T-helper 1 cell treated with Interleukin-12 subunit alpha and Interleukin-12 subunit beta and Interleukin-4 antibody, amounts not matched to agents 30 μg/mL and 1 μg/mL, for 36 hours (primary cell): ENCODE measurements at regions not wholly inside any gene's neighbourhood (a gene's known extent, or its start where the extent isn't known, plus 50 kb on each side); places are given as distances from the start of the nearest gene placed in this dataset.
A peak's percentile ranks its signal among the peaks of the same experiment; 100 is the strongest.
"Not testable (repeated sequence)": the region's sequence is repeated elsewhere in the genome, so short reads cannot be mapped to it uniquely, and the experiment has no call there.

Experiments
- H3K27ac Mint-ChIP-seq: one replicate; pipeline ENCODE4 v1.8.0; 2021; ENCODE audit warnings: mild to moderate bottlenecking, mixed read lengths
- H3K27me3 Mint-ChIP-seq: one replicate; pipeline ENCODE4 v1.8.0; 2021; ENCODE audit warnings: low read depth, mixed read lengths
- H3K36me3 Mint-ChIP-seq: one replicate; pipeline ENCODE4 v1.8.0; 2021; ENCODE audit warnings: low read depth, mixed read lengths
- H3K4me1 Mint-ChIP-seq: one replicate; pipeline ENCODE4 v1.8.0; 2021; ENCODE audit warnings: low read depth, mixed read lengths
- H3K4me3 Mint-ChIP-seq: one replicate; pipeline ENCODE4 v1.8.0; 2021; ENCODE audit warnings: mild to moderate bottlenecking, moderate library complexity, mixed read lengths
- H3K9me3 Mint-ChIP-seq: one replicate; pipeline ENCODE4 v1.8.0; 2021; ENCODE audit warnings: mixed read lengths

DNA sequence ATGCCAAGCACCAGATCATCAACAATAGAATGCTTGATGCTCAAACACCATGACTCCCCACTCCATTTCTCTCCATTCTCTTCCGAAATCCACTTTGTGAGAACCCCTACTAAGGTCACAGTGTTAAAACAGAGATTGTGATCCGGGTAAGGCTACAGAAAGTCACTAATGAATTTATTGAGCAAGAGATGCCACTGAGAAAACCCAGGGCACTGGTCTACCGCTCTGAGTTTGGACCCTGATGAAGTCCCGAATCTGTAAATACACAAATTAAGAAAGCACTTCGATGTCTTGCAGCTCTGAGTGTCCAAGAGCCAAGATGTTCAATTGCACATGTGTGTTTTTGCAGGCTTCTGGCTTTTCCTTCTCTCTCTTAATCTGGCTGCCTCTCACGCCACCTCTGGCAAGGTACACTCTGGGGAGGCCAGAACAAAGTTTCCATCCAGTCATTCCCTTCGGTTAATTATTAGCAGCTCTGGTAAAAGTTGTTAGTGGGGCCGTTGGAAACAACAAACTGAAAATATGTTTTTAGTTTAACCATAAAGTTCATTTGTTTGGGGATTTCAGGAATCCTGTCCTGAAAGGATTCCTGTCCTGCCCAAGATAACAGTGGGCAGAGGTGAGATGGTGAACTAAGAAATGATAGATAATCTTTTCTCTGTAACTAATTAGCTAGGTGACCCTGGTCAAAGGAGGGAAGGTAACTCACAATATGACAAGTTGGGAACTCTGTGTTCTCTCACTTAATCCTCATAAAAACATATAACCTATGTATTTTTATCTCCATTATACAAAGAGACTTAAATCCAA lies 75.4 kb downstream of the BTG1 start:
- Mint-ChIP-seq H3K4me1 (peaks cover 8% of the 10 kb centered on the region), H3K4me3 (no peak overlapping the region), H3K36me3 (no peaks in the 10 kb centered on the region), H3K27ac (no peak overlapping the region), H3K27me3 (no peaks in the 10 kb centered on the region), H3K9me3 (no peaks in the 10 kb centered on the region)

DNA sequence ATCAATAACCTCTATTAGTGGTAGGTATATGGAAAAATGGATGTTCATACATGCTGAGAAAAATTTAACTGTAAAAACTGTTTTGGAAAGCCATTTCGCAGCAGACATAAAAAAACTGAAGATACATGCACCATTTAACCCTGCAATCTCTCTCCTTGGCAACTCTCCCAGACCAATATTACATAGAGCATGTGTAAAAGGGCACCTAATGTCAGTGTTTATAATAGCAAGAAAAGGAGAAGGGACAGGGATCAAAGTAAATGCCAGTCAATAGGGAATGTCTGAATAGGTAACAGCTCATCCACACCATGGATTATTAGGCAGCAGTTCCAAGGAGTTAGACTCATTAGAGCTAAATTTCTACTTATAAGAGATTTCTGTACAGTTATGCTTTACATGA lies 77.2 kb downstream of the BTG1 start:
- Mint-ChIP-seq H3K36me3 (no peaks in the 10 kb centered on the region), H3K4me3 (no peak overlapping the region), H3K27me3 (no peaks in the 10 kb centered on the region), H3K9me3 (no peaks in the 10 kb centered on the region), H3K4me1 (peaks cover 10% of the 10 kb centered on the region), H3K27ac (no peak overlapping the region)

DNA sequence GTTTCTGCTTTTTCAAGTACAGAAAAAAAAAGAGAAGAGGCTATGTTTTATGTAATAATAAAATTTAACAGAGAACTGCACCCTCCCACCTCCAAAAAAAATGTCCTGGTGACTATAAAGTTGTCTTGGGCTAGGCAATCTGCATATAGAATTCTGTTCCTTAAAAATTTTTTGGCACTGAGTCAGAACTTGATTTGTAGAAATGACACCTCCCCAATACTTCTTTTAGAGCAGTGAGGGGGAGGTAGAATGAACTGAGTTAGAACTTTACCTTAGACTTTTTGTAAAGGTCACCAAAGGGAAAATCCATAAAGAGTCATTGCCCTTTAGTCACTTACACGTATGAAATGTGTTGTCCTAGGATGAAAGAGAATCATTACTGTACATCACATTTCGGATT lies 80.0 kb downstream of the BTG1 start:
- Mint-ChIP-seq H3K27ac (peak overlapping the region; percentile 16), H3K36me3 (peaks cover 6% of the 10 kb centered on the region), H3K4me3 (no peak overlapping the region), H3K9me3 (no peaks in the 10 kb centered on the region), H3K4me1 (peaks cover 19% of the 10 kb centered on the region), H3K27me3 (no peaks in the 10 kb centered on the region)

DNA sequence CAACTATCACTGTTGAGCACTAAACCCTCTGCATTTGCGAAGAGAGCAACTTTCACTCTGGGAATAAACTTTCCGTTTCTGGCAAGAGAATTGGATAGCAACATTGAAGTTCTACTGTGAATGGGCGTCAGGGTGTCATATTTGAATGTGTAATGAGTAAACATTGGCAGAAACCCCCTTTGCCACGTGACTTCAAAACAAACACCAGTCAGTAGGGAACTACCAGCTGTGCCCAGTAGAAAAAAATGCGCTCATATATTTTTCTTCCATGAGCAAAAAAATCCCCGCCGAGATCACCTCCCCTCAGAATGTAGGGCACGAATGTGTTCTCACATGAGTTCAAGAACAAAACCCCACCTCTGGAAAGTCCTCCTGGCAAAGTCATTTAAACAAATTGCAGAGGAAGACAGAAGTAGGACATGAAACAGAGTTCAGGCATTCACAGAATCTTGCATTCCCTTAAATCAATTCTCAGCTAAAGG lies 80.6 kb downstream of the BTG1 start:
- H3K27me3 Mint-ChIP-seq = no peaks in the 10 kb centered on the region
- H3K36me3 Mint-ChIP-seq = peaks cover 6% of the 10 kb centered on the region
- no peak overlapping the region for H3K4me3 Mint-ChIP-seq
- peaks cover 21% of the 10 kb centered on the region for H3K4me1 Mint-ChIP-seq
- H3K27ac Mint-ChIP-seq = peak overlapping the region; percentile 57
- no peaks in the 10 kb centered on the region for H3K9me3 Mint-ChIP-seq

DNA sequence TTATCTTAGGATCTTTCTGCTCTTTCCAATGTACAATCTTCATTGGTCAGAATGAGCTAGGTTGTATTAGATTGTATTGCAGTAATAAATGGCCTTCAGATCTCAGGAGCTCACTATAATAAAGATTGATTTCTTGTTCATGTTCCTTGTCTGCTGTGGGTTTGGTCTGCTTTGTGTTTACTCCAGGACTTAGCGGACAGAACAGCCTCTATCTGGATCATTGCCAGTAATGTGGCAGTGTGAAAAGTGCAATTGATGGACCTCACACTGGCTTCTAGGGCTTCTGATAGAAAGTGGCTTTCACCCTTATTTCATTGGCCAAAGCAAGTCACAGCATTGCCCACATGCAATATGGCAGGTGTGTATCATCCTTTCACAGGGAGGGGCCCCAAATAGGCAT lies 81.2 kb downstream of the BTG1 start:
- Mint-ChIP-seq H3K4me1 (peaks cover 27% of the 10 kb centered on the region), H3K4me3 (no peak overlapping the region), H3K27me3 (no peaks in the 10 kb centered on the region), H3K9me3 (no peaks in the 10 kb centered on the region), H3K27ac (no peak overlapping the region), H3K36me3 (peaks cover 9% of the 10 kb centered on the region)

DNA sequence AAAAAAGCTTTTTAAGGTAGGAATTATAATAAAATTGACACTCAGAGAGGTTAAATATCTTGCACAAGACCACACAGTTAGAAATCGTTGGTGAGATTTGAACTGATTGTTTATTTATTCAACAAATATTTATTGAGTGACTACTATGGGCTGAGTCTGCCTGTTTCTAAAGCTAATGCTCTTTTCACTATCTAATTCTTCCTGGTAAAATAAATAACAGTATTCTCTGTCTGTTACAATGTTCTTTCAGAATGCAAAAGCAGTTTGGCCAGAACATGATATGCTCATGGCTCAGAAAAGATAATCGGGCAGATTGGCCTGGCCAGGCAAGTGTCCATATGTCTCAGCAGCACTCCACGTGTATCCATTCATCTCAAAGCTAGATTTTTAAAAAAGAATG lies 82.0 kb downstream of the BTG1 start:
- peaks cover 11% of the 10 kb centered on the region for H3K36me3 Mint-ChIP-seq
- no peaks in the 10 kb centered on the region for H3K9me3 Mint-ChIP-seq
- peaks cover 34% of the 10 kb centered on the region for H3K4me1 Mint-ChIP-seq
- no peak overlapping the region for H3K27ac Mint-ChIP-seq
- H3K4me3 Mint-ChIP-seq = no peak overlapping the region
- no peaks in the 10 kb centered on the region for H3K27me3 Mint-ChIP-seq

DNA sequence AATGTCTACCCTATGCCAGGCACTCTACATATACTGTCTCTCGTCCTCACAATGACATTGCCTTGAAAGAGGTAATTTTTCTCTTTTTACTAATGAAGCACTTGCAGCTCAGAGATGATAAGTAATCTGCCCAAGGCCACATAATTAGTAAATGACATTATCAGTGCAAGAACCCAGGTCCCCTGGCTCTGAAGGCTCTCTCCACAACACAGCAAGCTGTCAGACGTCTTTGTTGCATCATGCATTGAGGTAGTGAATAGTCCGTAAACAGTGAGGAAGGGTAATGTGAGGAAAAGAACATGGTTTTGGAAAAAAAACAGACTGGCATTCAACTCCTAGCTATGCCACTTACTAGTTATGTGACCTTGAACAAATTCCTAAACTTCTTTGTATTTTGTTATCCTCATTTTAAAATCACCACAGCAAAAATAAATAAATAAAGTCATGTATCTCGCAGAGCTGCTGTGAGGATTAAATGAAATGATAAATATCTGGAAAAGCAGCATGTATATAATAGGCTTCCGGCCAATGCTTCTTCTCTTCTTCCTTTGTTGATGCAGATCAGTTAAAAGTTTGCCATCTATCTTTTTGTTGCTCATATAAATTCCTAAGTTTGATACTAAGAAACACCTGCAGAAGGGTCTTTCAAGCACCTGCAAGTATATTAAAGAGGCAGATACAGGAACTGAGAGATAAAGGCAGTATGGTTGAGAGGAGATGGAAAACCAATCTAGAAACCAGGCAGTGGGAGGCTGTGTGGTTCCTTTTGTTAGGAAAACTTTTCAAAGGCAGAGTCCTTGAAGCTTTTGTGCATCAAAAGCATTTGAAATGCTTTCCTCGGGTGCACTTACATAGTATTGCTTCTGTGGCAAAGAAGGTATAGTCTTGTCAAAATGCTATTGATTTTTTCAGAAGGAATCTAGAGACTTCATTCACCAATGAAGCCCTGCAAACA lies 82.8 kb downstream of the BTG1 start:
- H3K27me3 Mint-ChIP-seq = no peaks in the 10 kb centered on the region
- peaks cover 39% of the 10 kb centered on the region for H3K4me1 Mint-ChIP-seq
- peaks cover 14% of the 10 kb centered on the region for H3K36me3 Mint-ChIP-seq
- H3K9me3 Mint-ChIP-seq = peaks cover 1% of the 10 kb centered on the region
- H3K4me3 Mint-ChIP-seq = no peak overlapping the region
- no peak overlapping the region for H3K27ac Mint-ChIP-seq

DNA sequence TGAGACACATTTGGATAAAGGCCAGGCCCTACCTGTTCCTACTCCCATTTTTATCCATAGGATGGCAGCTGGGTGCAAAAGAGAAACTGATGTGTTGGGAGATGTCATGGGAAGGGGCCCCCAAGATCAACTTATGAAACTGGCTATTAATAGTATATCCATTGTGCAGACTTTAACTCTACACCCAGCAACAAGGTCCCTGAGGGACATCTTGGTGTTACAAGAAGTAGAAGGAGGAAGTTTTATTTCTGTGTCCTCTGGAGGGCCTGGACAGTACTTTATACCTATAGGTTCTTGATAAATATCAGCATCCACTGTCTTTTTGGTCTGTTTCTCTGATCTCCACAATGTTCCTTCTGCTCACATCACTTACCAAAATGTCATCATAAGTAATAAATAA lies 84.6 kb downstream of the BTG1 start:
- H3K27me3 Mint-ChIP-seq = no peaks in the 10 kb centered on the region
- H3K9me3 Mint-ChIP-seq = peaks cover 6% of the 10 kb centered on the region
- peaks cover 17% of the 10 kb centered on the region for H3K36me3 Mint-ChIP-seq
- H3K4me1 Mint-ChIP-seq = peaks cover 54% of the 10 kb centered on the region
- H3K27ac Mint-ChIP-seq = no peak overlapping the region
- no peak overlapping the region for H3K4me3 Mint-ChIP-seq

DNA sequence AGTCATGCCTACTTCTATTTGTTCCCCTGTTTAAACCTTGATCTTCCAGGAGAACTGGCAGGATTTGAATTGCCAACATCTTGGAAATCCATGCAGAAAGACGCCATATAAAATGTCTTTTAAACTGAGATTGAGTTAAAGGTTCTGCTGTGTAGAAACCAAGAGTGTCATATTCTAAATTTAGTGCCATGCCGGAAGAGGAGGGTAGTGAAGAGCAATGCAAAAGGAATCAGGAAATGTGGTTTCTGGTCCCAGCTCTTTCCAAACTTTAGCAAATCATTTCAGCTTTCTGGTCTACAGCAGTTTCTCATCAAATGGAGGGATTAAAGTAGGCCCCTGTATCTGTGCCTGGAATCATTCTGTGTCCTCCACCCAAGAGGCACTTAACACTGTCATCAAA lies 85.7 kb downstream of the BTG1 start:
- Mint-ChIP-seq H3K27me3 (no peaks in the 10 kb centered on the region), H3K4me1 (peaks cover 55% of the 10 kb centered on the region), H3K27ac (no peak overlapping the region), H3K9me3 (peaks cover 6% of the 10 kb centered on the region), H3K36me3 (peaks cover 20% of the 10 kb centered on the region), H3K4me3 (no peak overlapping the region)

DNA sequence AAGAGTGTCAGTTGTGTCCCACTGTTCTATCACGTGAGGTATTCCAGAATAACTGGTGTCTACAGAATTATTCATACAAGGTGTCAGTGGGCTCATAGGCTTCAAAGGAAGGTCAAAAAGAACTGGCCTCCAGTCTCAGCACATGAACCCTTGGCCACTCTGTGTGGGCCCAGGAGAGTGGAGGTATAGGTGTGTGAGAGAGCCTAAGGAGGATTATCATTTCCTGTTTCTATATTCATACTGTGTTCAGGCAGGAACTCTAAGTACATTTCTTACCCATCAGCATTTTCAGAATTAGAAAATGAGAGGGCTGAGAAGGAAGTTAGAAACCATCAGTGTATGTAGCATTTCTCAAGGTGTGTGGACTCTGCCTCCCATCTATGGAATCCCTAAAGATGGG lies 87.0 kb downstream of the BTG1 start:
- Mint-ChIP-seq H3K27me3 (no peaks in the 10 kb centered on the region), H3K4me3 (peak overlapping the region; percentile 11), H3K27ac (peak overlapping the region; percentile 76), H3K9me3 (peaks cover 6% of the 10 kb centered on the region), H3K36me3 (peaks cover 20% of the 10 kb centered on the region), H3K4me1 (peaks cover 54% of the 10 kb centered on the region)

DNA sequence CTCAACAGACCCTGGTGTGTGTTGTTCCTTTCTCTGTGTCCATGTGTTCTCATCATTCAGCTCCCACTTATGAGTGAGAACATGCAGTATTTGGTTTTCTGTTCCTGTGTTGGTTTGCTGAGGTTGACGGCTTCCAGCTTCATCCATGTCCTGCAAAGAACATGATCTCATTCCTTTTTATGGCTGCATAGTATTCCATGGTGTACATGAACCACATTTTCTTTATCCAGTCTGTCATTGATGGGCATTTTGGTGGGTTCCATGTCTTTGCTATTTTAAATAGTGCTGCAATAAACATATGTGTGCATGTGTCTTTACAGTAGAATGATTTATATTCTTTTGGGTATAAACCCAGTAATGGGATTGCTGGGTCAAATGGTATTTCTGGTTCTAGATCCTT lies 88.9 kb downstream of the BTG1 start:
- Mint-ChIP-seq H3K27ac (peak overlapping the region; percentile 49), H3K4me1 (peaks cover 54% of the 10 kb centered on the region), H3K36me3 (peaks cover 22% of the 10 kb centered on the region), H3K9me3 (peaks cover 11% of the 10 kb centered on the region)
- H3K27me3 Mint-ChIP-seq, H3K4me3 Mint-ChIP-seq: not testable (repeated sequence)

DNA sequence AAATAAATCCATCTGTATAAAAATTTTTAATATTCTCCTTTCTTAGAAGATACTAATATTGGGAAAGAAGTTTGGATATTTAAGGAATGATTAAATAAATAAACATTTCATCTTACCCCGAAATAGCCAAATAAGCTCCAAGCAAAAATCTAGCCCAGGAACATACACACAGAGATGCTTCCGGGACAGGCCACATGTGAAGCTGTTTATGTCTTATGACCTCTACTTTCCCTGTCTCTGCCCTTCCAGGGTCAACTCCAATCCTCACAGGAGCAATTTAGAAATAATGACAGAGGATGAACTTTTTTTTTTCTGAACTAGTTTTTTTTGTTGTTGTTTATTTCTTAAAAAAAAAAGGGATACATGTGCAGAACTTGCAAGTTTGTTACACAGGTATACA lies 89.4 kb downstream of the BTG1 start:
- peaks cover 11% of the 10 kb centered on the region for H3K9me3 Mint-ChIP-seq
- H3K27ac Mint-ChIP-seq = peak overlapping the region; percentile 94
- peak overlapping the region; percentile 45 for H3K4me3 Mint-ChIP-seq
- H3K4me1 Mint-ChIP-seq = peaks cover 54% of the 10 kb centered on the region
- H3K36me3 Mint-ChIP-seq = peaks cover 23% of the 10 kb centered on the region
- H3K27me3 Mint-ChIP-seq = no peaks in the 10 kb centered on the region

DNA sequence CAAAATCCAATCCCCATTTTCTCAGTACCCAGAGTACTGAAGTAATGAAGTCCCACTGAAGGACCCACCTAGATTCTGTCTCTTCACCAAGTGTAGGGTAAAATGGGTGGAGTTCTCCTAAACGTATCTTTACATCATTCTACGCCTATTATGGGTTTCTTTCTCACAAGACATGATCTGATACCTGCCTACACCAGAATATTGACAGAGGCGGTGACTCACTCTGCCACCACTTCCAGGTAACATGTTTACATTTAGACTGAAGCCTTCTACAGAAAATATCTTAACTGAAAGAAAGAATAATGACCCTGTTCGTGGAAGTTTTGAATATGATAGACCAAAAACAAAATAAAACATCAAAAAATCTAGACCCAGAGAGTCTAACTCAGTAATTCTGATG lies 89.8 kb downstream of the BTG1 start:
- peak overlapping the region; percentile 45 for H3K4me3 Mint-ChIP-seq
- peak overlapping the region; percentile 94 for H3K27ac Mint-ChIP-seq
- H3K36me3 Mint-ChIP-seq = peaks cover 23% of the 10 kb centered on the region
- H3K9me3 Mint-ChIP-seq = peaks cover 11% of the 10 kb centered on the region
- no peaks in the 10 kb centered on the region for H3K27me3 Mint-ChIP-seq
- H3K4me1 Mint-ChIP-seq = peaks cover 54% of the 10 kb centered on the region

DNA sequence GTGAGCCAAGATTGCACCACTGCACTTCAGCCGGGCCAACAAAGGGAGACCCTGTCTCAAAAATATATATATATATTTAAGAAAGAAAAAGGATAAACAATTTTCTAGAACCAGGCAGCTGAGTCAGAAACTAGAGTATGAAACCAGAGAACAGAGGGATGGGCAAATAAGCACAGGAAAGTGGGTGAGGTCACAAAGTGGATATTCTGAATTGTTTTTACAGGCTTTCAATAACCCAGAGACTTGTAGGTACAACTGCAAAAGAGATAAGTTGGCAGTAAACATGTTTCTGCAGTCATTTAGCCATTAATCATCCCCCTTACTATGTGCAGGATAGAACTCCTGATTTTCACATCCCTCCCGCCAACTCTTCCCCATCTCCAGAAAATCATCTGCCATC lies 94.2 kb downstream of the BTG1 start:
- Mint-ChIP-seq H3K36me3 (peaks cover 14% of the 10 kb centered on the region), H3K27ac (no peak overlapping the region), H3K9me3 (peaks cover 6% of the 10 kb centered on the region), H3K4me3 (no peak overlapping the region), H3K4me1 (peaks cover 47% of the 10 kb centered on the region), H3K27me3 (no peaks in the 10 kb centered on the region)

DNA sequence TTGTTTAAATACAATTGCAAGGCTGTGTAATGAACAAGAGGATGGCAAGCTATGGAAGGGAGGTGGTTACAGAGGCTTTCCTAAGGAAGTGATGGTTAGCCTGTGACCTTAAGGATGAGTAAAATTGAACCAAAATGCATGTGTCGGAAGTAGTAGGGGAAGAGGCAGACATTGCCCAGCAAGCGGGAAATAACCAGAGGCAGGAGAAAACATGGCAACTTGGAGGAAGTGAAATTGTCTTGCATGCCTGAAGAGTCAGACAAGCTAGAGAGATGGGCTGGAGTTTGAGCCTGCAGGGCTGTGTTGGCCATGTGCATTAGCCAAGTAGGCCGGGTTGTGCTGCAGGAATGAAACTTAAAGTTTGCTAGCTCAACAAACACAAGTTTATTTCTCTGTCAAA lies 96.2 kb downstream of the BTG1 start:
- H3K27me3 Mint-ChIP-seq = no peaks in the 10 kb centered on the region
- H3K4me1 Mint-ChIP-seq = peaks cover 43% of the 10 kb centered on the region
- H3K9me3 Mint-ChIP-seq = peaks cover 6% of the 10 kb centered on the region
- peaks cover 10% of the 10 kb centered on the region for H3K36me3 Mint-ChIP-seq
- H3K4me3 Mint-ChIP-seq = no peak overlapping the region
- H3K27ac Mint-ChIP-seq = no peak overlapping the region
